Mucosa of descending colon (tissue), 3 donors: ENCODE measurements at regions not wholly inside any gene's neighbourhood (a gene's known extent, or its start where the extent isn't known, plus 50 kb on each side); places are given as distances from the start of the nearest gene placed in this dataset.
"Not testable (repeated sequence)": the region's sequence is repeated elsewhere in the genome, so short reads cannot be mapped to it uniquely, and the experiment has no call there.

Source experiments
- ATAC-seq: fragments of 200-7000 bp; cut with Tn5 transposase; one replicate; pipeline ENCODE4 v1.9.1; 2020; ENCODE audit warnings: mild to moderate bottlenecking, moderate library complexity
- DNase-seq, 3 donors: peaks; one replicate each; pipeline ENCODE4 v3.0.0-alpha.2; 2020
- H3K36me3 ChIP-seq: fragments of 200-600 bp; one replicate; pipeline ENCODE4 v1.8.0; 2021; ENCODE audit warnings: low read depth, mild to moderate bottlenecking
- H3K4me1 ChIP-seq: fragments of 200-600 bp; one replicate; pipeline ENCODE4 v1.8.0; 2021; ENCODE audit warnings: low read depth, mild to moderate bottlenecking
- H3K4me3 ChIP-seq: fragments of 200-600 bp; one replicate; pipeline ENCODE4 v1.8.0; 2021; ENCODE audit warnings: mild to moderate bottlenecking
- H3K9me3 ChIP-seq: fragments of 200-600 bp; one replicate; pipeline ENCODE4 v1.8.0; 2021; ENCODE audit warnings: mild to moderate bottlenecking
- intact Hi-C, 2 donors: fragments of 100-400 bp; cut with DNase I in 1 of 2; cut with micrococcal nuclease in 1 of 2; formaldehyde crosslinking; loops; one replicate each; pipeline versions ENCODE4 v1.11.0 to v1.11.1; 2022; cut with DNase I, micrococcal nuclease
- TF ChIP-seq, protein P1 (sequence below): fragments of 200-600 bp; IDR thresholded peaks from one replicate; pipeline ENCODE4 v1.8.0; 2022; ENCODE audit warnings: antibody characterized with exemption, mild to moderate bottlenecking
- donor health status: DM: no; HTN: no; CAD: no; lungs with moderate emphysema.
- donor health status: DM: no; HTN: no; CAD: no.
- donor health status: DM: no; HTN: yes; CAD: no.

DNA sequence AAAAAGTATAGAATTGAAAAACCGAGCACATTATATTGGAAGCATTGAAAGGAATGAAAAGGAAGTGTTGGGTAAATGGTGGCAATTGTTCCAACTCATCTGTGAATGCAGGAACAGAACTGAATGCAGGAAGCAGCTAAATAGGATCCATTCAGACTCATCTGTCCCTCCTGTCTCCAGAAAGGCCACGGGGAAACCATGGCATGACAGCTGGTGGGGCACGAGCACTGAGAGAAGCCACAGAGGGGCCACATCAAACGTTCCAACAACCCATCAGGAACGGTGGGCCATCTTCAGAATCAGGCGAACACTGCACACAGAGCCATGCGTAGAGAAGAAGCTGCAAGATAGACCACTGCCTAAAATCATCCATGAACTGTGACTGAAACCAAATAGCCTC is 138.5 kb upstream of the SLC35G4 start:
- no peaks in the 10 kb centered on the region for H3K4me1 ChIP-seq
- intact Hi-C loops: no loop called here
- ATAC-seq: no peak
- H3K9me3 ChIP-seq: peaks cover 15% of the 10 kb centered on the region
- DNase-seq: no peak
- TF ChIP-seq, protein P1, sequence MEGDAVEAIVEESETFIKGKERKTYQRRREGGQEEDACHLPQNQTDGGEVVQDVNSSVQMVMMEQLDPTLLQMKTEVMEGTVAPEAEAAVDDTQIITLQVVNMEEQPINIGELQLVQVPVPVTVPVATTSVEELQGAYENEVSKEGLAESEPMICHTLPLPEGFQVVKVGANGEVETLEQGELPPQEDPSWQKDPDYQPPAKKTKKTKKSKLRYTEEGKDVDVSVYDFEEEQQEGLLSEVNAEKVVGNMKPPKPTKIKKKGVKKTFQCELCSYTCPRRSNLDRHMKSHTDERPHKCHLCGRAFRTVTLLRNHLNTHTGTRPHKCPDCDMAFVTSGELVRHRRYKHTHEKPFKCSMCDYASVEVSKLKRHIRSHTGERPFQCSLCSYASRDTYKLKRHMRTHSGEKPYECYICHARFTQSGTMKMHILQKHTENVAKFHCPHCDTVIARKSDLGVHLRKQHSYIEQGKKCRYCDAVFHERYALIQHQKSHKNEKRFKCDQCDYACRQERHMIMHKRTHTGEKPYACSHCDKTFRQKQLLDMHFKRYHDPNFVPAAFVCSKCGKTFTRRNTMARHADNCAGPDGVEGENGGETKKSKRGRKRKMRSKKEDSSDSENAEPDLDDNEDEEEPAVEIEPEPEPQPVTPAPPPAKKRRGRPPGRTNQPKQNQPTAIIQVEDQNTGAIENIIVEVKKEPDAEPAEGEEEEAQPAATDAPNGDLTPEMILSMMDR: no peak
- no peaks in the 10 kb centered on the region for H3K36me3 ChIP-seq
- H3K4me3 ChIP-seq: no peak overlapping the region

DNA sequence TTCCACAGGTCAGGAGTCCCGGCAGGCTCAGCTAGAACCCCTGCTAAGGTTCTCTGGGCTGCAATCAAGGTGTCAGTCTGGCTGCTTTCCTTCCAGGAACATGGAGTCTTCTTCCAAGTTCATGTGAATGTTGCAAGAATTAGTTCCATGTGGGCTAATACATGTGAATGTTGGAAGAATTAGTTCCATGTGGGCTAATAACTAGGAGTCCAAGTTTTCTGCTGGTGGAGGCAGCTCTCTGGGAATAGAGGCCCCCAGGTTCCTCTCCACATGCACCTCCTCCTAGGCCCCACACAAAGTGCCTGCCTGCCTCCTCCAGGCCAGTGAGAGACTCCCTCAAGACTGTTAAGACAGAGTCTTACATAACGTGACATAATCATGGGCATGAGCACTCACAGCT is 140.8 kb upstream of the SLC35G4 start:
- intact Hi-C loops: no loop called here
- Histone ChIP-seq H3K36me3 (no peaks in the 10 kb centered on the region), H3K9me3 (peaks cover 20% of the 10 kb centered on the region), H3K4me3 (no peak overlapping the region), H3K4me1 (no peaks in the 10 kb centered on the region)
- TF ChIP-seq, protein P1: no peak
- no peak for DNase-seq
- ATAC-seq: no peak

DNA sequence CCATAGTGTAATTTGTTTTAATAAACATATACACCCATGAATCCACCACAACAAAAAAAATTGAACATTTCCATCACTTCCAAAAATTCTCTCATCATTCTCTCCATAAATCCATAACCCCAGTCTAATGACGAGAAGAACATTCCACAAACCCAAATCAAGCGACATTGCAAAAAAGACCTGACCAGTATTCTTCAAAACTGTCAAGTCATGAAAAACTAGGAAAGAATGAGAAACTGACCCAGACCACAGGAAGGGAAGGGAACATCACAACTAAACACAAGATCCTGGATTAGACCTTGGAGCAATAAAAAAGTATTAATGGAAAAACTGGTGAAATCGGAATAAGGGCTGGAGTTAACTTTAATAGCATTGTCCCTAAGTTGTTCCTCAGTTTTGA is 141.3 kb upstream of the SLC35G4 start:
- ATAC-seq (no peak), DNase-seq (no peak)
- TF ChIP-seq, protein P1: no peak
- intact Hi-C loops: no loop called here
- Histone ChIP-seq H3K9me3 (peaks cover 22% of the 10 kb centered on the region), H3K4me1 (no peaks in the 10 kb centered on the region), H3K36me3 (no peaks in the 10 kb centered on the region), H3K4me3 (no peak overlapping the region)

DNA sequence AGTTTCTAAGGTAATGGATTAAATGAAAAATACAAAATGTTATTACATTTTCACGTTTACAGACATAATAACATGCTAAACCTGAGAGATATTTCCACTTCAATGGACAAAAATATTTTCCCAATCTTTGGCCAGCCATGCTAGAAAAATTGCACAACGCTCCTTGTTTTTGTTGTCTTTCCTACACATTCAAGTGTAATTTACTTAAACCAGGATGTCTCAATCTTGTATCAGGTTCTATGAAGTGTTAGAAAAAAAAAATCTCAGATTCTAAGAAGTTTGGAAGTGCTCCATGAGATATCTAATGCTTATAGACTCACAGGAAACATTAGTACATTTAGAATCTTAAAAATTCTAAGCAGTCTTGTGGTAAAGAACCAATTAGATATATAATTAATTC is 141.8 kb upstream of the SLC35G4 start:
- Histone ChIP-seq H3K36me3 (no peaks in the 10 kb centered on the region), H3K9me3 (peaks cover 22% of the 10 kb centered on the region), H3K4me1 (no peaks in the 10 kb centered on the region), H3K4me3 (no peak overlapping the region)
- no peak for DNase-seq
- intact Hi-C loops: no loop called here
- TF ChIP-seq, protein P1: no peak
- ATAC-seq: no peak

DNA sequence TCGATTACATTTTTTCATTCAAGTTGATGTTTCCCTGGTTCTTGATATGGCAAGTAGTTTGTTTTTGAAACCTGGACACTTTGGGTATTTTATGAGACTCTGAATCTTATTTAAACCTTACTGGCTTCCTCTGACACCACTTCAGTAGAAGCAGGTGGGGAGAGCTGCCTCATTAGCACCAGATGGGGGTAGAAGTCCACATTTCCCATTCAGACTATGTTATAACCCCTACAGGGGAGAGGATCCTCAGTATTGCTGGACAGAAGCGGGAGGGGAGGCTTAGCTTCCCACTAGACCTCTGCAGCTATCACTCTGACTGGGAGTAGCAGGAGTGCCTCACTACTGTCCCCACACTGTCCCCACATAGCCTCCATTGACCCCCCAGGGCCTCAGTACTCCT is 145.3 kb upstream of the SLC35G4 start:
- DNase-seq (no peak), ATAC-seq (no peak)
- H3K36me3 ChIP-seq: no peaks in the 10 kb centered on the region
- peaks cover 25% of the 10 kb centered on the region for H3K9me3 ChIP-seq
- TF ChIP-seq, protein P1: no peak
- intact Hi-C loops: no loop called here
- H3K4me3 ChIP-seq: no peak overlapping the region
- H3K4me1 ChIP-seq: no peaks in the 10 kb centered on the region

DNA sequence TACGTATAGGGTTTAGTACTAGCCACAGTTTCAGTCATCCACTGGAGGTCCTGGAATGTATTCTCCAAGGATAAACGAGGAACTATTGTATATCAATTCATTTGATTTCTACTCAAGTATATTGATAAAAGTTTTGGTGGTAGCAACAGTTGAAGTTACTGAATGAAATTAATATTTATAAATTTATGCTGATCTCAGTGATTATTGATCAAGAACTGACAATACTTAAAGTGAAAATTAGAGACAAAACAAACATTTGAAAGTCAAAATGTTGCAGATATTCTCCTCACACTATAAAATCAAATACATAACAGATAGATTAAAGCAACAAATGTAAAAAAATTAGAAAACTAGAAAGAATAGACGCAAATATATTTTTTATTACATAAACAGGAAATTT is 150.9 kb upstream of the SLC35G4 start:
- Histone ChIP-seq H3K4me1 (no peaks in the 10 kb centered on the region), H3K9me3 (peaks cover 14% of the 10 kb centered on the region), H3K36me3 (no peaks in the 10 kb centered on the region), H3K4me3 (no peak overlapping the region)
- no peak for DNase-seq
- ATAC-seq: no peak
- intact Hi-C loops: no loop called here
- TF ChIP-seq, protein P1: no peak

DNA sequence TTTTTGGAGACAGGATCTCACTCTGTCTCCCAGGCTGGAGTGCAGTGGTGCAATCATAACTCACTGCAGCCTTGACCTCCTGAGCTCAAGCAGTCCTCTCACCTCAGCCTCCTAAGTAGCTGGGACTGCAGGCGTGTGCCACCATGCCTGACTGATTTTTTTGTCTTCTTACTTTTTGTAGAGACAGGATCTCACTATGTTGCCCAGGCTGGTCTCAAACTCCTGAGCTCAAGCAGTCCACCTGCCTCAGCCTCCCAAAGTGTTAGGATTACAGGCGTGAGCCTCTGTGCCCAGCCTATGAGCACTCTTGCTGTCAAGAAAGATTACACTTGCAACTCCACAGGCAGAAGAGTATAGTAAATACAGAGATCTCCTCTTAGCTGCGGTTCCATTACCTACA is 151.5 kb upstream of the SLC35G4 start:
- H3K9me3 ChIP-seq: peaks cover 13% of the 10 kb centered on the region
- H3K4me1 ChIP-seq, ATAC-seq, DNase-seq, H3K4me3 ChIP-seq, H3K36me3 ChIP-seq, intact Hi-C loops: not testable (repeated sequence)
